Endodermal cell (in vitro differentiated cells): ENCODE measurements at regions not wholly inside any gene's neighbourhood (a gene's known extent, or its start where the extent isn't known, plus 50 kb on each side); places are given as distances from the start of the nearest gene placed in this dataset.

Source experiments
- DNase-seq: peaks from one replicate; pipeline ENCODE4 v3.0.0-alpha.2; 2017
- H3K27ac ChIP-seq: 2 replicates; pipeline ENCODE4 v1.5.1; 2013; ENCODE audit warnings: mild to moderate bottlenecking, low read depth, low read length, moderate library complexity
- H3K27me3 ChIP-seq: 2 replicates; pipeline ENCODE4 v1.6.1; 2013; ENCODE audit warnings: mild to moderate bottlenecking, low read length, moderate library complexity; ENCODE audit not compliant: insufficient read depth, control insufficient read depth, poor library complexity, severe bottlenecking
- H3K36me3 ChIP-seq: 2 replicates; pipeline ENCODE4 v1.7.0; 2013; ENCODE audit warnings: mild to moderate bottlenecking, low read length, moderate library complexity; ENCODE audit not compliant: control insufficient read depth, insufficient read depth
- H3K4me1 ChIP-seq: one replicate; pipeline ENCODE4 v1.7.0; 2013; ENCODE audit warnings: low read length; ENCODE audit not compliant: control insufficient read depth, insufficient read depth
- H3K4me3 ChIP-seq: 2 replicates; pipeline ENCODE4 v1.5.1; 2013; ENCODE audit warnings: mild to moderate bottlenecking, low read length, moderate library complexity
- H3K9ac ChIP-seq: 2 replicates; pipeline ENCODE4 v1.6.1; 2013; ENCODE audit warnings: mild to moderate bottlenecking, low read length, moderate library complexity; ENCODE audit not compliant: poor library complexity, severe bottlenecking; ENCODE audit errors: extremely low read depth
- H3K9me3 ChIP-seq: 2 replicates; pipeline ENCODE4 v1.6.1; 2013; ENCODE audit warnings: mild to moderate bottlenecking, low read length, moderate library complexity; ENCODE audit not compliant: control insufficient read depth
- H3K27ac Mint-ChIP-seq: 2 replicates; pipeline ENCODE4 v1.8.0; 2020; ENCODE audit warnings: mixed read lengths
- H3K27me3 Mint-ChIP-seq: 2 replicates; pipeline ENCODE4 v1.8.0; 2021; ENCODE audit warnings: mild to moderate bottlenecking, mixed read lengths; ENCODE audit not compliant: insufficient read depth
- H3K36me3 Mint-ChIP-seq: 2 replicates; pipeline ENCODE4 v1.8.0; 2020; ENCODE audit warnings: low read depth, mixed read lengths
- H3K4me1 Mint-ChIP-seq: 2 replicates; pipeline ENCODE4 v1.8.0; 2020; ENCODE audit warnings: mixed read lengths
- H3K4me3 Mint-ChIP-seq: 2 replicates; pipeline ENCODE4 v1.8.0; 2020; ENCODE audit warnings: mild to moderate bottlenecking, moderate library complexity, mixed read lengths
- H3K9me3 Mint-ChIP-seq: 2 replicates; pipeline ENCODE4 v1.8.0; 2020; ENCODE audit warnings: mild to moderate bottlenecking, mixed read lengths
- WGBS, 2 experiments: methylation state at CpG; one replicate each; pipeline versions ENCODE4 v1.1.5 to v1.1.7; 2013; ENCODE audit warnings: missing lambda C conversion rate in 2 of 2, mixed read lengths in 1 of 2; ENCODE audit not compliant: insufficient coverage in 1 of 2, insufficient read length in 1 of 2; 5-methylcytosine and 5-hydroxymethylcytosine counted together
- TF ChIP-seq, protein P1 (sequence below): fragments of 200-600 bp; sonication (generic); conservative IDR thresholded peaks from 2 replicates; pipeline ENCODE4 v1.5.0; 2021; ENCODE audit warnings: antibody characterized with exemption, mild to moderate bottlenecking

DNA sequence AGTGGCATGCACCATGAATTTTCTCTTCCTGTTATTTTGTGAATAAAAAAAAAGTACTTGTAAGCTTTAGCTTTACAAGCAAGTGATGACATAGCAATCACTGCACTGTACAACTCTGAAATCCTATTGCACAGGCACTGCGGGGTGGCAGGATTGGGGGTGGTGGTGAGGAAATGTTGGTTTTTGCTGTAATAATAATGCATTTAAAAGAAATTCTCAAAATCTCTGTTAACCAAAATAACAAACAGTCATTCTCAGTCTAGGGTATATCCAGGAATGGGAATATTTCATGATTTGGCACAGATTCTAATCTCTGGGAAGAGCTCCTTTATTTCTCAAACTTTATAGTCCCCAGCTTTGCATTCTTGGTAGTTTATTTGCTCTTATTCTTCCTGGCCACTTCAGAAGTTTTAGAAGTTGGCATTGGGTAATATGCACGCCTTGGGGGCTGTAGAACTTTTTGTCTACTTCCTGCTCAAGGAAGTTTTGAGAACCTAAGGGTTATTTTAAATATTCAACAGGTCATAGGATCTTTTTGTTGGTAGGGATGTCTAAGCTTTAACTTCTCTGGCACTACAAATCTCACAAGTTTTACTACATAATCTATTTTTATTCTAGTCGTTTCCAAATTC is 353.0 kb upstream of the KLF12 start:
- no peak overlapping the region for H3K4me3 Mint-ChIP-seq
- WGBS, 2 experiments = 88% methylated on average over 2 of the region's 3 CpGs; no CpG with 5 or more reads in 1 of the 2 experiments

DNA sequence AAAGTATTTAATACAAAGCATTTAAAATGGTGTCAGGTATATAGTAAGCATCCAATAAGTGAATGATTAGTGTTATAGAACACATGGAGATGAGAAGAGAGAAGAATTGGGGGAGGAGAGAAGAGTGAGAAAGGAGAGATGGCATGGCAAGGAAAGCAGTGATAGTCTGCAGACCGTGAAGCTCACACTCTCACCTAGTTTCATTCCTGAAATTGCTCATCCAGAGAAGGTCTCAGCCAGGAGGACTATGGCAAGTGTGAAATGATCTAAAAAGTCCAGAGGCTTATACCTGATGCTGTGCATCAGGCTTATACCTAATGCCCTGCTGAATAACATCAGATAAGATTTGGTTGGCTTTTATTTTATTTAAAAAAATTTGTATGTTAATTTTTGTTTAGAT is 351.6 kb upstream of the KLF12 start:
- no peaks in the 10 kb centered on the region for H3K27me3 ChIP-seq
- no peaks in the 10 kb centered on the region for H3K9me3 ChIP-seq
- H3K4me3 ChIP-seq = no peak overlapping the region
- DNase-seq = no peak
- peaks cover 7% of the 10 kb centered on the region for H3K4me1 Mint-ChIP-seq
- no peaks in the 10 kb centered on the region for H3K4me1 ChIP-seq
- WGBS, 2 experiments = 94% methylated on average over 1 of the region's 1 CpG; no CpG with 5 or more reads in 1 of the 2 experiments
- no peaks in the 10 kb centered on the region for H3K9me3 Mint-ChIP-seq
- no peak overlapping the region for H3K27ac ChIP-seq
- TF ChIP-seq, protein P1, sequence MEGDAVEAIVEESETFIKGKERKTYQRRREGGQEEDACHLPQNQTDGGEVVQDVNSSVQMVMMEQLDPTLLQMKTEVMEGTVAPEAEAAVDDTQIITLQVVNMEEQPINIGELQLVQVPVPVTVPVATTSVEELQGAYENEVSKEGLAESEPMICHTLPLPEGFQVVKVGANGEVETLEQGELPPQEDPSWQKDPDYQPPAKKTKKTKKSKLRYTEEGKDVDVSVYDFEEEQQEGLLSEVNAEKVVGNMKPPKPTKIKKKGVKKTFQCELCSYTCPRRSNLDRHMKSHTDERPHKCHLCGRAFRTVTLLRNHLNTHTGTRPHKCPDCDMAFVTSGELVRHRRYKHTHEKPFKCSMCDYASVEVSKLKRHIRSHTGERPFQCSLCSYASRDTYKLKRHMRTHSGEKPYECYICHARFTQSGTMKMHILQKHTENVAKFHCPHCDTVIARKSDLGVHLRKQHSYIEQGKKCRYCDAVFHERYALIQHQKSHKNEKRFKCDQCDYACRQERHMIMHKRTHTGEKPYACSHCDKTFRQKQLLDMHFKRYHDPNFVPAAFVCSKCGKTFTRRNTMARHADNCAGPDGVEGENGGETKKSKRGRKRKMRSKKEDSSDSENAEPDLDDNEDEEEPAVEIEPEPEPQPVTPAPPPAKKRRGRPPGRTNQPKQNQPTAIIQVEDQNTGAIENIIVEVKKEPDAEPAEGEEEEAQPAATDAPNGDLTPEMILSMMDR = no peak
- H3K36me3 Mint-ChIP-seq = no peaks in the 10 kb centered on the region
- no peak overlapping the region for H3K27ac Mint-ChIP-seq
- H3K36me3 ChIP-seq = no peaks in the 10 kb centered on the region
- H3K27me3 Mint-ChIP-seq = no peaks in the 10 kb centered on the region
- H3K9ac ChIP-seq = no peak overlapping the region
- H3K4me3 Mint-ChIP-seq = no peak overlapping the region

More for the DNA sequence above, 353.0 kb upstream of the KLF12 start:
- no peaks in the 10 kb centered on the region for H3K9me3 Mint-ChIP-seq
- Histone ChIP-seq H3K9me3 (no peaks in the 10 kb centered on the region), H3K36me3 (no peaks in the 10 kb centered on the region), H3K27me3 (no peaks in the 10 kb centered on the region), H3K27ac (no peak overlapping the region), H3K4me1 (no peaks in the 10 kb centered on the region), H3K9ac (no peak overlapping the region), H3K4me3 (no peak overlapping the region)
- no peaks in the 10 kb centered on the region for H3K36me3 Mint-ChIP-seq
- no peak overlapping the region for H3K27ac Mint-ChIP-seq
- no peaks in the 10 kb centered on the region for H3K27me3 Mint-ChIP-seq
- no peak for DNase-seq
- TF ChIP-seq, protein P1 = no peak
- H3K4me1 Mint-ChIP-seq = peaks cover 7% of the 10 kb centered on the region

- no peaks in the 10 kb centered on the region for H3K36me3 Mint-ChIP-seq
- 35 to 78% methylated on average over 1 to 2 of the region's 2 CpGs for WGBS, 2 experiments
- Histone ChIP-seq H3K4me3 (no peak overlapping the region), H3K4me1 (peaks cover 12% of the 10 kb centered on the region), H3K9me3 (peaks cover 8% of the 10 kb centered on the region), H3K36me3 (no peaks in the 10 kb centered on the region), H3K9ac (no peak overlapping the region), H3K27me3 (no peaks in the 10 kb centered on the region), H3K27ac (no peak overlapping the region)
- TF ChIP-seq, protein P1 = no peak
- H3K4me1 Mint-ChIP-seq = peaks cover 9% of the 10 kb centered on the region
- peaks cover 20% of the 10 kb centered on the region for H3K9me3 Mint-ChIP-seq
- peak; percentile 50 for DNase-seq
- no peak overlapping the region for H3K27ac Mint-ChIP-seq
- no peak overlapping the region for H3K4me3 Mint-ChIP-seq
- H3K27me3 Mint-ChIP-seq = no peaks in the 10 kb centered on the region
Measured at GRCh38 chr13:74479124-74479523, 344.9 kb upstream of the KLF12 start.
